GM19099 (cell line): ENCODE measurements at regions not wholly inside any gene's neighbourhood (a gene's known extent, or its start where the extent isn't known, plus 50 kb on each side); places are given as distances from the start of the nearest gene placed in this dataset.

Source experiments
- POLR2A ChIP-seq: IDR thresholded peaks from 3 replicates; pipeline ENCODE4 v1.6.1; 2011; ENCODE audit warnings: low read depth; ENCODE audit not compliant: insufficient read length; ENCODE audit errors: extremely low read depth

GRCh38 chr12:131274061-131274460 is 320.4 kb downstream of the ADGRD1 start:
- no peak for TF ChIP-seq POLR2A

- no peak for TF ChIP-seq POLR2A
These were observed 321.2 kb downstream of the ADGRD1 start for GRCh38 chr12:131274906-131275305.

- TF ChIP-seq POLR2A = no peak
These were observed 322.1 kb downstream of the ADGRD1 start for GRCh38 chr12:131275824-131276223.

DNA sequence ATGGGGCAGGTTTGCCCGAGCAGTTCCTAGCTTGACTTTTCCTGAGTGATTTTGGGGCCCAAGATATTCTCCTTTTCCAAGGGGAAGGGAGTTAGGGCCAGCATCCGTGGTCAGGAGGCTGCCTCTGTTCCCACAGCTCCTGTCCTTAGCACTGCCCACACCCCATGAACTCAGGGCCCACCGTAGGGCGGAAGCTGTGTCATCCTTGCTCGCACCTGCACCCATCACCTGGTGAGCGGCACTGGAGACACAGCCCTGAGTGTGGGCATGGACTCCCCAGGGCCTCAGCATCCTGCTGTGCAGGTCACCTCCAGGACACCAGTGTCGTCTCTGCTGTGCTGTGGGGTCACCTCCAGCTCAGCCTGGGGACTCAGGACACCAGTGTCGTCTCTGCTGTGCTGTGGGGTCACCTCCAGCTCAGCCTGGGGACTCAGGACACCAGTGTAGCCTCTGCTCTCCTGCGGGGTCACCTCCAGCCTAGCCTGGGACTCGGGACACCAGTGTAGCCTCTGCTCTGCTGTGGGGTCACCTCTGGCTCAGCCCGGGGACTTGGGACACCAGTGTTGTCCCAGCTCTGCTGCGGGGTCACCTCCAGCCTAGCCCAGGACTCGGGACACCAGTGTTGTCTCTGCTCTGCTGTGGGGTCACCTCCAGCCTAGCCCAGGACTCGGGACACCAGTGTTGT is 322.9 kb downstream of the ADGRD1 start:
- TF ChIP-seq POLR2A = no peak

- TF ChIP-seq POLR2A = no peak
These were observed 325.7 kb downstream of the ADGRD1 start for GRCh38 chr12:131279281-131279921.

DNA sequence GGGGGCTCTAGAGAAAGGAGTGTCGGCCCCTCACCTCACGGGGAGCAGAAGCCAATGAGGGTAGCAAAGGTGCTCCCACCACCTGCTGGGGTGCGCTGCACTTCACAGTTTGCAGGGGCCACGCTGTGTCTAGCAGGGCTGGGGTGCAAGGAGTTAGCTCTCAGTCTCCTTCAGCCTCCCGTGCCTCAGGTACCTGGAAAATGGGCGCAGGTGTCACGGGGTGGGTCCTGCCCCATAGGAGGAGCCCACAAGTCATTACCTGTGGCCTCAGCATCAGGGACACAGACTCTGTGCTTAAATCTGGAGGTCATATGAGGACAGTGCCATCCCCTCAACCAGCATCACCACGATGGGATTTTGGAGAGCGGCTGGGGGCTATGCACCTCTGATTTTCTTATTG is 326.7 kb downstream of the ADGRD1 start:
- no peak for TF ChIP-seq POLR2A

DNA sequence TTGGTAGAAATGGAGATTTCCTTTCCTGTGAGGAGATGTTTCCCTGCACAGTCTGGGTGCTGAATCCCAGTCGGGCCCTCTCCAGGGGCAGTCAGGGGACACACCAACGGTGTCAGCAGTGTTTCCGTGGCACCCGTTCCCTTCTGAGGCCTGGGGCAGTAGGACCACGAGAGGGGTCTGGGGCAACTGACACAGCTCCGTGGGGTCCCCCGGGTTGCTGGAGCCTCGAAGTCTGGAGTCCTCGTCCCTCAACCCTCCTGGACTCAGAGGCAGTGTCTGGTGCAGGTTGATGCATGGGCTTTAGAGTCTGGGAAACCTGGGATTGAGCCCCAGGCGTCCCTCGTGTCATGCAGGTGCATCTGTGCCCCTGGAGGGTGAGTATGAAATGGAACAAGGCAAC is 327.3 kb downstream of the ADGRD1 start:
- TF ChIP-seq POLR2A = no peak

DNA sequence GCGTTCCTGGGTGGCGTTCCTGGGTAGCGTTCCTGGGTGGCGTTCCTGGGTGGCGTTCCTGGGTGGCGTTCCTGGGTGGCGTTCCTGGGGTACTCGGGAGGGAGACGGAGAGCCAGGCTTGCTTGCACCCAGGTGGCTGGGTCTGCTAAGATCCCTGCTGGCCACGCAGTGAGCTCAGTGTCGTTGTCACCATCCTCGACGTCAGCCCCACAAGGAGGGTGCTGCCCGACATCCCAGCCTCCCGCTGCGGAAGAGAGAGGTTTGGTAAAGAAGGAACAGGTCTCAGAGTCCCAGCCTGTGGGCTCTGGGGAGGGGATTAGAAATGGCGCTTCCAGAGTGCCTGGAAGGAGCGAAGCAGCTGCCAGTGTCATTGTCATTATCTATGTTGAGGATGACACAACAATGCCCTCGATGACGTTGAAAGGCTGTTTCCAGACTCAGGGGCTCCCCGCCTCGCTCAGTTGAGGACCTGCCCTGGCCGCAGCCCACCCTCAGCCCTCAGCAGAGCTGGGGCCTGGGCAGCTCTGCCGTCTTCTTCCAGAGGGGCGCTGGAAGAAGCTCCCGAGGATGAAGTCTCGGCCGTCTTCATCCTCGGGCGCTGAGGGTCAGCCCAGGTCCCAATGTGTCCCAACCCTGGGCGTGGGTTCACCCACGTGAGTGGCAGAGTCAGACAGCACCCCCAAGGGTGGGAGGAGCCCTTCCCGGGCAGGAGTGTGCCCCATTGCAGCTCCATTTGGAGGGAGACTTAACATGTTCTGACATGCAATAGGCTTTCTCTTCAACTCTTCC is 328.8 kb downstream of the ADGRD1 start:
- TF ChIP-seq POLR2A = no peak

GRCh38 chr12:131283191-131283861 is 329.6 kb downstream of the ADGRD1 start:
- no peak for TF ChIP-seq POLR2A

- no peak for TF ChIP-seq POLR2A
These were observed 333.6 kb downstream of the ADGRD1 start for GRCh38 chr12:131287015-131287937.

- no peak for TF ChIP-seq POLR2A
These were observed 334.4 kb downstream of the ADGRD1 start for GRCh38 chr12:131287938-131288764.

- TF ChIP-seq POLR2A = no peak
These were observed 336.7 kb downstream of the ADGRD1 start for GRCh38 chr12:131290255-131290959.

DNA sequence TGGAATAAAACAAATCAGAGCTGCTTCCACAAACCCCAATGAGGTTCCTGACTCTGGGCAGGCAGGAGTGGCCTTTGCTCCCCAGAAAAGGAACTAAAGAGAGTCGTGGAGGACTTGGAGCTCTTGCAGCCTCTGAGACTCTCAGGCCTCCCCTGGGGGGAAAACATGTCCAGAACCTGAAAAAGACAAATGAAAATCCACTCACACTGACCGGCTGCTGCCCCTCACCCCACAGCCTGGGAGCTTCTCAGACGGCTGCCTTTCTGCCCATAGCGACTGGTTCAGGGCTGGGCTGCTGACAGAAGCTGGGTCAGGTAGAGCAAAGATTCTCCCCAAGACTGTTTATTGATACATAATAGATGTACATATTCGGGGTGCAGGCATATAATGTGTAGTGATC is 356.0 kb downstream of the ADGRD1 start:
- TF ChIP-seq POLR2A = no peak

- no peak for TF ChIP-seq POLR2A
These were observed 358.1 kb downstream of the ADGRD1 start for GRCh38 chr12:131311764-131312163.
